ENCODE measurements at regions not wholly inside any gene's neighbourhood (a gene's known extent, or its start where the extent isn't known, plus 50 kb on each side); places are given as distances from the start of the nearest gene placed in this dataset.
A peak's percentile ranks its signal among the peaks of the same experiment; 100 is the strongest.

DNA sequence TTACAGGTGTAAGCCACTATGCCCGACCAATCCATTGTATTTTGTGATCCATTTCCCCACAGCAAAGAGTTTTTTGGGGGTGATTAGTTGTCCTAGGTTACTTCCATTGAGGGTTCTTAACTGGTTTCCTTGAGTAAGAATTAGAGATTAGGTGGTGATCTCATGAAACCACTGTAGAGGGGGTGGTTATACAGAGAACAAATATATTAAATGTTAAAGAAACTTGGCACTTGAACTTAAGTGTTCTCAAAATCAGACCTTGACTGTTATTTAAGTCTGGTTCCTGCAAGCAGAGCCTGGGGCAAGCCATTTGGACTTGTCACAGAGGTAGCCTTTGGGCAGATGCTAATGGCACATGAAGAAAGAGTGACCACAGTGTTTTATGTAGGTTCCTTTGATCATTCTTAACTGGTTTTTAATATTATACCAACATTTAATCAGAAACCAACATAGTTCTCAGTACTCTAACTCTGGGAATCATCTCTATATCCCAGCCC is 288.5 kb downstream of the SOX4 start:
- no peak for DNase-seq (ENCODE audit: low read depth)
- H3K4me3 ChIP-seq (ENCODE audit: low read length), result no peak overlapping the region
- no peak for TF ChIP-seq CTCF (IDR thresholded peaks at IDR 0.05; ENCODE audit: insufficient read depth, low read depth, low read length, missing control alignments)

GRCh38 chr6:21883595-21884328 is 290.2 kb downstream of the SOX4 start:
- DNase-seq (ENCODE audit: low read depth), result no peak
- TF ChIP-seq CTCF (IDR thresholded peaks at IDR 0.05; ENCODE audit: insufficient read depth, low read depth, low read length, missing control alignments), result no peak
- H3K4me3 ChIP-seq (ENCODE audit: low read length), result no peak overlapping the region

GRCh38 chr6:21885111-21885510 is 291.6 kb downstream of the SOX4 start:
- H3K4me3 ChIP-seq (ENCODE audit: low read length), result no peak overlapping the region
- no peak for DNase-seq (ENCODE audit: low read depth)
- no peak for TF ChIP-seq CTCF (IDR thresholded peaks at IDR 0.05; ENCODE audit: insufficient read depth, low read depth, low read length, missing control alignments)

DNA sequence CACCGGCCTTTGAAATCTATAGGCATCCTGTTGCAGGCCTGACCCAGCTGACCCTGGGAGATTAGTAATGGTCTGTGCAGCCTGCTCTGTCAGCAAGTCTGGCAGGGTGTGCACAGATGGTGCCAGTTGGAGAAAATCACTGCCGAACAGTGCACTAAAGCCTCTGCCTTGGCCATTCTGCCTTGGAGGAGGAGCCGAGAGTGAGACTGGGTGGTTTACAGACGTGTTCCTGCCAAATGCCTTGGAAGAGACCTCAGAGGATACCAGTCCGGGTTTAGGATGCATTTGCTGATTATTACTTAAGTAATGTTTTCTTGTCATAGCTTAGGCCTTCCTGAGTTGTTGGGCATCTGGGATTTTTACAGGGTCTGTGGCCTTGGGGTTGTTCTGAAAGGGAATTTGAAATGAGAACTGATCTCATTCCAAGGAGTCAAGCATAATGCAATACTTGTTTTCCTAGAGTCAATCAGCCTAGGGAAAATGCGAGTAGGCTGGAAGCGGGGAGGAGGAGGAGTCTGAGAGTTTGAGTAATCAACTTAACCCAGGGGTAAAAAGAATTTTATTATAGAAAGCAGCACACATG is 292.1 kb downstream of the SOX4 start:
- H3K4me3 ChIP-seq (ENCODE audit: low read length), result no peak overlapping the region
- TF ChIP-seq CTCF (IDR thresholded peaks at IDR 0.05; ENCODE audit: insufficient read depth, low read depth, low read length, missing control alignments), result no peak
- peak; percentile 84 for DNase-seq (ENCODE audit: low read depth)

GRCh38 chr6:21886542-21887151 is 293.1 kb downstream of the SOX4 start:
- TF ChIP-seq CTCF (IDR thresholded peaks at IDR 0.05; ENCODE audit: insufficient read depth, low read depth, low read length, missing control alignments), result no peak
- no peak overlapping the region for H3K4me3 ChIP-seq (ENCODE audit: low read length)
- peak; percentile 17 for DNase-seq (ENCODE audit: low read depth)

GRCh38 chr6:21887231-21888185 is 294.0 kb downstream of the SOX4 start:
- DNase-seq (ENCODE audit: low read depth), result no peak
- no peak overlapping the region for H3K4me3 ChIP-seq (ENCODE audit: low read length)
- no peak for TF ChIP-seq CTCF (IDR thresholded peaks at IDR 0.05; ENCODE audit: insufficient read depth, low read depth, low read length, missing control alignments)
